8988T (cell line): ENCODE measurements at regions not wholly inside any gene's neighbourhood (a gene's known extent, or its start where the extent isn't known, plus 50 kb on each side); places are given as distances from the start of the nearest gene placed in this dataset.

ENCODE experiments used
- DNase-seq: peaks from one replicate; pipeline ENCODE4 v3.0.0; 2011

DNA sequence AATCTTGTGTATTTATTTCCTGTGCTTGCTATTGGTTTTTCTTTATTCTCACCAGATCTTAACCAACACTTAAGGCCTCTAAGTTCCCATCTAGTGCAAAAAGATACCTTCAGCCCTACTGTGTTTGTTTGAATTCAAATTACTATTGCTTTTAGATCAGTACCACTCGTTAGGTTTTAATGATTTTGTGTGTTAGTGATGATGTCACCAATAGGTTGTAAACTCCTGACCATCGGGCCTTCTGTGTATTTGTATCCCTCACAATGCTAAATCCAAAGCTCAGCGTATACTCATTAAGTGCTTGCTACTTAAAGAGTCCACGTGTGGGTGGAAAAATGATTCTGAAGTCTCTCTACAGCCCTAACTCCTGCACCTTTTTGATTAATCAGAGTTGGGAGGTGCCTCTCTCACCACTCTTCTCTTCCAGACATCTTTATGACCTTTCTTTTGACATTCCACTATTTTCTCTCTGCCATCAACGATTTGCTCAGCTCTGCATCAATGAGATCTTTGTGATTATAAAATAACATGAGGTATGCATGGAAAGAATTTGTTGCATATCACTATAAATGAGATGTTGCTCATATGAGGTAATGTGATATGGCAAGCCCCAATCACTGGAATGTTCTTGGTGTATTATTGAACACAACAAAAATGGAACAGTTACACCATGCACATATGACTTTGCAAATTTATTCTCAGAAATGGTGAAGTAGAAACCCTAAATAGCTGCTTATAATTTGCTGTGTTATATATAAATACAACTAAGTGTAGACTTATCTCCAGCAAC is 55.1 kb upstream of the LAMA2 start:
- DNase-seq, result no peak

DNA sequence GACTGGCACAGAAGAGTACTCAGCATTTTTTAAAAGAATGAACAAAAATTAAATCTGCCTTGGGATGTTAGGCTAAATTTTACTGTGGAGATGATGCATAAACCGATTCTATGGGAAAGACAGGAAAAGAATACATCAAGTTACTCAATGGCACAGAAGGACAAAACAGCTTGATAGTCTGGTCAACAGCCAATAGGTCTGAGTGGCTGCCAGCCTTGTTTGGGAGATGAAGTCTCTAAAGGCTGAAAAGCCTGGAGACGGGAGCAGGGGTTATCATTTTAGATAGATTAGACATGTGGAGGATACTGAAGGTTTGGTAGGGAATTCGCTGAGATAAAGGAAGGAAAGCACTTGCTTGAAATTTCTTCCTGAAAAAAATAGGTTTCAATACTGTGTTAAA is 56.3 kb upstream of the LAMA2 start:
- no peak for DNase-seq

DNA sequence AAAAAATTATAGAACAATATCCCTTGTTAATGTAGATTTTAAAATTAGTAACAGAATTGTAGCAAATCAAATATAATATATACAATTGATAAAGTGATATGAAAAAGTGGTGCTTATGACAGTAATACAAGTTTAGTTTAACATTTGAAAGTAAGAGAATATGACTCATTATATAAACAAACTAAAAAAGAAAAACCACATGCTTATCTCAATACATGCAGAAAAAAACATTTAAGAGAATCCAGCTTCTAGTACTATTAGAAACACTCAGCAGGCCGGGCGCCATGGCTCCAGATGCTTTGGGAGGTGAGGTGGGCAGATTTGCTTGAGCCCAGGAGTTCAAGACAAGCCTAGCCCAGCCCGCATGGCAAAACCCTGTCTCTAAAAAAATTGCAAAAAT is 60.7 kb upstream of the LAMA2 start:
- DNase-seq, result no peak

DNA sequence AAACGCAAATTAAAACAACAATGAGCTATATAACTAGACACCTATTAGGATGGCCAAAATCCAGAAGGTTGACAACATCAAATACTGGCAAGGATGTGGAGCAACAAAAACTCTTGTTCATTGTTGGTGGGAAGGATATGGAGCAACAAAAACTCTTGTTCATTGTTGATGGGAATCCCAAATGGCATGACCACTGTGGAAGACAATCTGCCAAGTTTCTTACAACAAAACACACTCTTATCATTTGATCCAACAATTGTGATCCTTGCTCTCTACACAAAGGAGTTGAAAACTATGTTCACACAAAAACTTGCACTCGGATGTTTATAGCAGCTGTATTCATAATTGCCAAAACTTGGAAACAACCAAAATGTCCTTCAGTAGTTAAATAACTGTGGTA is 61.8 kb upstream of the LAMA2 start:
- no peak for DNase-seq

DNA sequence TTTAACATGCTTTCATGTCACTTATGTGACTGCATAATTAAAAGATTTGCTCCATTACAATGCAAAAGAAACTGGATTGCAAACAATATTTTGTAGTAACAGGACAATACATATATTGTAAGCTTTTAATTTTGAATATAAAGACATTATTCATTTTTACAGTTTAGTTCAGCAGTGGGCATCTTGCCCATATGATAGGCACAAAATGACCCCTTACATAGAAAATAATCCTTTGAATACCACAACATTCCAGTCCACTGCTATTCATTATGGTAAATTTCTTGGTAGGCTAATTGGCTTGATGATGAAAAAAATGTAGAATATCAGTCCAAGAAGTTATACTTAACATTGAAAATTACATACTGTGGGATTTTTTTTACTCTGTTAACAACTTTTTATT is 74.1 kb upstream of the LAMA2 start:
- no peak for DNase-seq

DNA sequence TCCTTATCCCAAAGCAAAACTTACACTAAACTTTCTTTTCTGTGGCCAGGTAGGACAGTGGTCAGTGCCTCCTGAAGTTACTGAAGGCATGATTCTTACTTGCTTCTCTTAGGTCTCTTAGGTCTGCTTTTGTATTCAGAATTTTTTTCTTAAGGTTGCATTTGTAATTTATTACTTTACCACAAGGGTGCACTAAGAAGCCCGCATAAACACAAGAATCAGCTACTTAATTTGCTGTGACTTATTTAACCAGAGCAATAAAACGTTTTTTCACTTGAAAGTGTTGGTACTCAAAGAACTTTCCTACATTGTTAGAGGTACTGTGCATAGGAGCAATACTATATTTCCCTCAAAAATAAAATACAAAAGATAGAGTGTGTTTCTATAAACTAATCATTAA is 75.4 kb upstream of the LAMA2 start:
- no peak for DNase-seq

DNA sequence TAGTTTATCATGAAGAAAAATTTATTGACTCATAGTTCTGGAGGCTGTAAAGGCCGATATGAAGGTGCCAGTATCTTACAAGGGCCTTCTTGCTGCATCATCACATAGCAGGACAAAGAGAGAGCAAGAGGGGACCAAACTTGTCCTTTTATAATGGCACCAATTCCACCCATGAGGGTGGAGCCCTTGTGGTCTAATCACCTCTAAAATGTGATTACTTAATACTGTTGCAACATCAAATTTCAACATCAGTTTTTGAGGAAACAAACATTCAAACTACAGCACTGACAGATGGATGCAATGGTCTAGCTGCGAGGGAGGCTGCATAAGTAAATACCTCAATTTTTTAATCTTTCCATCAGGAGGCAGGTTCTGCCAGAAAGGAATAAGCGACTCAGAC is 76.7 kb upstream of the LAMA2 start:
- DNase-seq, result no peak

DNA sequence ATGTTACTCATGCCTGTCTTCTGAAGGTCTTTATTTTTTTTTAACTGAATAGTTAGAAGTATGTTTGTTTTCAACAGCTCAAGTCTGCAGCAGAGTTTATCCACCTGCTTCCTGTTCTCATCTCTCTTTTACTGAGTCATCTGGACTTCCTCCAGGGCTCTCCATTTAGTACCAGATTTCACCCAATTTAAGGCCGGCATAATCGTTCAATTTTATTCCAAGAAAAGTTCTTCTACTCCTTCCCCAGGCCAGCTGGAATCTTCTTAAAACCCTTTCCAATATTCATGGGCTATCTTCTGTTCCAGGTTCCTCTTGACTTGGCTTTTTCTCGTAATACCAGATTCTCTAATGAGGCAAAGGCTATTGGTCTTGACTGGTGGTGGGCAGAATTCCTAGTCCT is 79.0 kb upstream of the LAMA2 start:
- DNase-seq, result no peak

DNA sequence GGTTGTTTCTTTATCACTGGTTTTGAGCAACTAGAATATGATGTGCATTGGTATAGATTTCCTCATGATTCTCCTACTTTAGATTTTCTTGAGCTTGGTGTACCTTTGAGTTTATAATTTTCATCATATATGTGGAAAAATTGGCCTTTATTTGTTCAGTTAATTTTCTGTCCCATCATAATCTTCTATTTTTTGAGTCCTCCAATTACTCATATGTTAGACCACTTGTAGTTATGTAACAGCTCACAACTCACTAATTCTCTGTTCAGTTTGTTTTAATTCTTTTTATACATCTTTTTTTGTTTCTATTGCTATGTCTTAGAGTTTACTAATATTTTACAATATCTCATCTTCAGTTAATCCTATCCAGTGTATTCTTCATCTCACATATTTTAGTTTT is 81.3 kb upstream of the LAMA2 start:
- no peak for DNase-seq

DNA sequence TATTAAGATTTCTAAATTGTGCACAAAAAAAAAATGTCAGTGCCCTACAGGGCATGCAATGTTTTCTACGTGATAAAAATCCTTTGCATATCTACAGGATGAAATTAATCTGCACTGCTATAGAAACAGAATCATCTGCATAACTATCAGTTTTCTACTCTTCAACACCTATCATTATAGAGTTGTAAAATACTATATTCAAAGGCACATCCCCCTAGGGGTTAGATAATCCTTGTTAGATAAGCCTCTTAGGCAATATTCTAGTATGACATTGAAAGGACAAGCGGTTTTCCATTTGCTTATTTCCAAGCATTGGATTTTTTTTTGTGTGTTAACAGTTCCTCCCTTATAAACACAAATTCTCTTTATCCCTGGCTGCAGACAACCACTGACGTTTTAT is 98.7 kb upstream of the LAMA2 start:
- DNase-seq, result no peak

DNA sequence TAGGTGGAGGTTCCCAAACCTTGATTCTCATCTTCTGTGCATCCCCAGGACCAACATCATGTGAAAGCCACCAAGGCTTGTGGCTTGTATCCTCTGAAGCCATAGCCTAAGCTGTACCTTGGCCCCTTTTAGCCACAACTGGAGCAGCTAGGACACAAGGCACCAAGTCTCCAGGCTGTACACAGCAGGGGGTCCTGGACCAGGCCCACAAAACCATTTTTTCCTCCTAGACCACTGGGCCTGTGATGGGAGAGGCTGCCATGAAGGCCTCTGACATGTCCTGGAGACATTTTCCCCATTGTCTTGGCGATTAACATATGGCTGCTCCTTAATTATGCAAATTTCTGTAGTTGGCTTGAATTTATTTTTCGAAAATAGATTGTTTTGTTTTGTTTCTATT is 114.8 kb upstream of the LAMA2 start:
- no peak for DNase-seq

DNA sequence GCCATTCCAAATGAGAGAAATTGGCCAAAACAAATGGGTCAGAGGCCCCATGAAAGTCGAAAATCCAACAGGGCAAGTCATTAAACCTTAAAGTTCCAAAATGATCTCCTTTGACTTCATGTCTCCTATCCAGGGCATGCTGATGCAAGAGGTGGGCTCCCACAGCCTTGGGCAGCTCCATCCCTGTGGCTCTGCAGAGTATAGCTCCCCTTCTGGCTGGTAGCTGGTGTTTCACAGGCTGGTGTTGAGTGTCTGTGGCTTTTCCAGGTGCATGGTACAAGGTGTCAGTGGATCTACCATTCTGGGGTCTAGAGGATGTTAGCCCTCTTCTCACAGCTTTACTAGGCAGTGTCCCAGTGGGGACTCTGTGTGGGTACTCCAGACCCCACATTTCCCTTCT is 115.2 kb upstream of the LAMA2 start:
- DNase-seq, result no peak

DNA sequence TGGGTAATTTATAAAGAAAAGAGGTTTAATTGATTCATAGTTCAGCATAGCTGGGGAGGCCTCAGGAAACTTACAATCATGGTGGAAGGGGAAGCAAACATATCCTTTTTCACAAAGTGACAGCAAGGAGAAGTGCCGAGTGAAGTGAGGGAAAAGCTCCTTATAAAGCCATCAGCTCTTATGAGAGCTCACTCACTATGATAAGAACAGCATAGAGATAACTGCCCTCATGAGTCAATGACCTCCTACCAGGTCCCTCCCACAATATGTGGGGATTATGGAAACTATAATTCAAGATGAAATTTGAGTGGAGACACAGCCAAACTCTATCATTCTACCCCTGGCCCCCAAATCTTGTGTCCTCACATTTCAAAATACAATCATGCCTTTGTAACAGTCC is 115.8 kb upstream of the LAMA2 start:
- no peak for DNase-seq

DNA sequence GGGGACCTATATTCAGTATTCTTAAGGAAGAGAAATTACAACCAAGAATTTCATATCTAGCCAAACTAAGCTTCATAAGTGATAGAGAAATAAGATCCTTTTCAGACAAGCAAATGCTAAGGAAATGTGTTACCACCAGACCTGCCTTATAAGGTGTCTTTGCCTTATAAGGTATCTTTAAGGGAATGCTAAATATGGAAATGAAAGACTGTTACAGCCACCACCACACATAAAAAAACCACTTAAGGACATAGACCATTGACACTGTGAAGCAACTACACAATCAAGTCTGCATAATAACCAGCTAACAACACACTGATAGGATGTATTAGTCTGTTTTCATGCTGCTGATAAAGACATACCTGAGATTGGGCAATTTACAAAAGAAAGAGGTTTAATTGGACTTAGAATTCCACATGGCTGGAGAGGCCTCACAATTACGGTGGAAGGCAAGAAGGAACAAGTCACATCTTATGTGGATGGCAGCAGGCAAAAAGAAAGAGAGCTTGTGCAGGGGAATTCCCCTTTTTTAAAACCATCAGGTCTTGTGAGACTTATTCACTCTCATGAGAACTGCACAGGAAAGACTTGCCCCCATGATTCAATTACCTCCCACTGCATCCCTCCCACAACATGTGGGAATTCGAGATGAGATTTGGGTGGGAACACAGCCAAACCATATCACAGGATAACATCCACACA is 119.2 kb upstream of the LAMA2 start:
- DNase-seq, result no peak

DNA sequence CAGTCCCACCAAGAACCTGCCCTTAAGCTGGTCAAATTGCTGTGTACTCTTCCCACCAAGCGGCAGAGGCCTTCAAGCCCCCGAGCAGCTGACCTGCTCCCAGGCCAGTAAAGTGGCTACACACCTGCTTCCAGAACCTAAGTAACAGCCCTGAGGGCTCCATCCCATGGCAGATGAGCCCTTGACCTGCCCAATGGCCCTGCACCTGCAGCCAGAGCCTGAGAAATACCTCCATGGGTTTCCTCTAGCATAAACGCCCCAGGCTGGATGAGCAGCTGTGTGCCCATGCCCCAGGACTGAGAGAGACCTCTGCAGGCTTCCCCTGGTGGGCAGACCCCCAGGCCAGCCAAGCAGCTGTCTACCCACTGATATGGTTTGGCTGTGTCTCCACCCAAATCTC is 123.0 kb upstream of the LAMA2 start:
- no peak for DNase-seq

DNA sequence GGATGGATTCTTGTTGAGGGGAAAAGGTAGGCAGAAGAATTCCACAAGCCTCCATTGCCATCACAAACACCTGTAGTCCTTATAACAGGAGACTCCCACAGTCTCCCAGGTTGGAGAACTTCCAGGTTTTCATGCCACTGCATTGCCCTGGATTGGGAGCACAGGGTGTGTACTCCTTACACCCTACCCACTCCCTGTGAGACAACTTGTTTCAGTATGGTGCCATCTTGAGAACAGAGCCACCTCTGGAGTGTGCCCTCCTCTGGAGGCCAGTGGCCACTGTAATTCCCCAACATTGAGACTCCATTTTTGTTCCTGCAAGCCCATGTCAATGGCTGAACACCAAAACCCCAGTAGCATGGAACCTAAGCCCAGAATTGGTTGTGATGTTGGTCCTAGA is 123.5 kb upstream of the LAMA2 start:
- DNase-seq, result no peak

DNA sequence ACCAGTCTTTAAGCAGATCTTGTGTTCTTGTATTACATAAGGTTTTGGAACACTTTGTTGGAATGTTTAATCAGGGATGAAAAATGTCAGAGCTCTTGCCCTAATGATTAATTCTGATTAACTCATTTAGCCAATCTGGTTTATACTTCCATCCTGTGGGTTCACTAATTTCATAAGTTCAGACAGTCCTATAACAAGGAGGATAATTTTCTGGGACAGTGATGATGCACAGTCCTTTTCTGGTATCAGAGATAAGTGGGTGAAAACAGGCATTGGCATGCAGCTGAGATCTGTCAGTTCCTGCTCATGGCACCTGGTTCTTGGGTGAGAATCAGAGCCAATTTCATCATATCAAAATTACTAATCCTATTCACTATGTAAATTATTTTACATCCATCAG is 125.0 kb upstream of the LAMA2 start:
- no peak for DNase-seq

DNA sequence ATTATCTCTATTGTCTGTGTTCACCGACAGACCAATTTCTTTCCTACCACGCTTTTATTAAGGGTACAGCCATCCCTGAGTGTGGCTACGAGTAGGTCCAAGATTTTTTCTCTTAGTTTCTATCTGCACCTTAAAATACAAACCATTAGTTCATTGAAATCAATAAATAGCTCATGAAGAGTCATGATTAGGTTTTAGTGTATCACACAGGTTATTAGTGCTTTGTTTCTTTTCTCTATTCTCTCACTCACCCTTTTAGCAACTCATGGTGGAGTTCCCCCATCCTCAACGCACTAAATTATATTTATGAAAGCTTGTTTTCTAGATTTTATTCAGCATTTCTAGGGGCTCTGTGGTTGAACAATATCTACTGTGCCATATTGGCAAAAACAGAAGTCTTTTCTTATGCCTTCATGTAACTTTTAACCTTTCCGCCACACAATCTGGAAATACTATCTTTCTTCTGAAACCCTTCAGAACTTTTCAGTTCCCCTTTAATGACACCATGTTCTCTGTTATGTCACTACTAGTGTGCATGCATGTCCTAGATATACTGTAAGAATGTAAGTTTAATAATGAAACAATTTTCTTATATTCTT is 128.2 kb upstream of the LAMA2 start:
- DNase-seq, result no peak

DNA sequence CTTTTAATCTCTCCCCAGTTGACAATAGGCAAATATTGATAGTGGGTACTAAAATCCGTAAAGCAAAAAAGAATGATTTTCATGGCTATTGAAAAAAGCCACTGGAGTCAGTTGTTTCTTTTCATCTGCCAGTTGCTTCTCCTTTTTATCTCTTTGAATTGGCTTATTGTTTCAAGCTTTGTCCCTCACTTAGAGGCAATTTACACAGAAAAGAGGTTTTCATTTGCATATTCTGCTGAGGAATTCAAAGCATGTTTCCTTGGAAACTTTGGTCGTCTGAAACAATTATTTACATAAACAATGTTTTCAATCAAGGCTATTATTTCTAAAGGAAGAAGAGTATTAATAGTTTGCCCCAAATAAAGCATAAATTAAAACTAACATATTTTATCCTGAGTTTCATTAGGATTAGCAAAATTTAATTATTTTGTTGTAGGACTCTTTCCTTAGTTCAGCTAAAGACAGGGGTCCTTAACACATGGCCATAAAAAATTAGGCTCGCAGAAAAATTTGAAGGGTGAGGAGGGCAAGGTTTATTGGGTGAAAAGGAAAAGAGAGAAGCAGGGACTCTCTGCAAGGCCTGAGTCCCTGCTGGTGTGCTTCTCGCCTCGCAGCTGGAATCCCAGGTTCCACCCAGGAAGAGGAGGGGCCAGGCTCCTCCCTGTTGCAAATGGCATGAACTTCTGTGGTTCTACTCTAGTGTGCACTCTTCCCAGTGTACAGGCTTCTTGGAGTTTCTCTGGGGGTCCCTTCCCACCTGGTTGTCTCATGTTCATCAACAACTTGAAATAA is 138.8 kb upstream of the LAMA2 start:
- no peak for DNase-seq

DNA sequence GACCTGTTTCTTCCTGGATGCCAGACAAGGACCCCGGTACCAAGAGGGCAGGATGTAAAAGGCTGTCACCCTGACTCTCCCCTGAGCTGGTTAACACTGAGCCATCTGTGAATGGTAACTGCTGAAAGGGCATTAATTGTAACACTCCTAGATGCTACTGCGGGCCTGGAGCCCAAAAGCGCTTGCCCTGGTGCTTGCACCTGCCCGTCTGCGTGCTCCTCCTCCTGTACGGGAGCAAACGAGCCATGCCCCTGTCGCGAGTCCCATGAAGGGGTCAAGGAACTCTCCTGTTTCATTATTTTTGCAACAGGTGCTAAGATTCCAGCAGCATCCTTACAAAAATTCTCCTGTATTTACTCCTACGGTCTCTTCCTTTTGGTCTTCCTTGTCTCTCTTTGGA is 140.0 kb upstream of the LAMA2 start:
- no peak for DNase-seq

DNA sequence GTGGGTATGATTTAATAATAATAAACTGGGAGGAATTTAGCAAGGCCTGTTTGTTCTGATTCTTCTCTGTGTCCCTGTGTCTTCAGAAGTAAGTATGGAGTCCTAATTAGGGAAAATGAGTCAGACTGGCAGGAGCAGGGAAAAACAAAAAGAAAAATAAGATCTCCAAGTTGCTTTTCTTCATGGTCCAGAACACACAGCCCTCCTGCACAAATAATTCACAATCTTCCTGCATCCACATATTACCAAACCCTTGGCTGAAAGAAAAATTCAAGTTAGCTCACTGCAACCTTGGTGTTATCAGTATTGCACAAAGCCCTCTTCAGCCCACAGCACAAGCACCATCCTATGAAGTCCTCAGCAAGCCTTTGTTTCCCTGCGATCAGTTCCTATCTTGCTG is 142.0 kb upstream of the LAMA2 start:
- no peak for DNase-seq

DNA sequence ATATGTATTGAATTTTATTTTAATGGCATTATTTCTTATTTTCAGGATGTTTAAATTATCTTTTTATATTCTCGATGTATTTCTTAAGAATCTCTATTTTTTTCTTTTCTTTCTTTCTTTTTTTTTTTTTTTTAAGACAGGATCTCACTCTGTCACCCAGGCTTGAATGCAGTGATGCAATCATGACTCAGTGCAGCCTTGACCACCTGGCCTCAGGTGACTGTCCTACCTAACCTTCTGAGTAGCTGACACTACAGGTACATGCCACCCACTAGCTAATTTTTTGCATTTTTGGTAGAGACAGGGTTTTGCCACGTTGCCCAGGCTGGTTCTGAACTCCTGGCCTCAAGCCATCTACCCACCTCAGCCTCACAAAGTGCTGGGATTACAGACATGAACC is 143.8 kb upstream of the LAMA2 start:
- no peak for DNase-seq

DNA sequence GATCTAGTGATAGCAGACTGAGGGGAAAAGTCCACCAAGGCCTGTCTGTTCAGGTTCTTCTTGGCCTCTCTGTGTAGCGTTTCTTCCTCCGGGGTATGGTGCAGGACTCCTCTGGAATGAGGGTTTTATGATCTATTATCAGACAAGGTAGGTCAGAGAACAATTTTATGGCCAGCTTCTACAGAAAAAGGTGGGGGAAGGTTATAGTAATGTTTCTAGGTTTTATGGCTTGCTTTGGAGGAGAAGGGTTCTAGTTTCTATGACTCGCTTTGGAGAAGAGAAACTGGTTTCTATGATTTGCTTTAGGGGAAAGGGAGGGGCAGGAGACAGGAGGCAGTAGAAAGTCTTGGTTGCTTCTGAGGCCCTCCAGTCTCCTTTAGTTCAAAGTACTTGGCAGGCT is 144.8 kb upstream of the LAMA2 start:
- DNase-seq, result no peak

DNA sequence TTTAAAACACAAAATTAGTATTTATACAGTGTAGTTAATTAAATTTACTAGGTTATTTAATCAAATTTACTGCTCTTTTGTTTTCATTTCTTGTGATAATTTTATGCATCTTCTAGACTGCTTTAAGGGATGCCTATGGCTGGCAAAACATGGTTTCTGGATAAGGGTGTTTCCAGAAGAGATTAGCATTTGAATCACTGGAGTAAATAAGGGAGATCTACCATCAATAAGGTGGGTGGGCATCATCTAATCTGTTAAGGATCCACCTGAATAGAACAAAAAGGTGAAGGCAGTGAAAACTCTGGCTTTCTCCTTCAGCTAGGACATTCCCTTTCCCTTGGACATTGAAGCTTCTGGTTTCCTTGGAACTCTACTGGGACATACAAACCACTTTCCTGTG is 146.2 kb upstream of the LAMA2 start:
- DNase-seq, result no peak
